ENCODE measurements at regions not wholly inside any gene's neighbourhood (a gene's known extent, or its start where the extent isn't known, plus 50 kb on each side); places are given as distances from the start of the nearest gene placed in this dataset.

DNA sequence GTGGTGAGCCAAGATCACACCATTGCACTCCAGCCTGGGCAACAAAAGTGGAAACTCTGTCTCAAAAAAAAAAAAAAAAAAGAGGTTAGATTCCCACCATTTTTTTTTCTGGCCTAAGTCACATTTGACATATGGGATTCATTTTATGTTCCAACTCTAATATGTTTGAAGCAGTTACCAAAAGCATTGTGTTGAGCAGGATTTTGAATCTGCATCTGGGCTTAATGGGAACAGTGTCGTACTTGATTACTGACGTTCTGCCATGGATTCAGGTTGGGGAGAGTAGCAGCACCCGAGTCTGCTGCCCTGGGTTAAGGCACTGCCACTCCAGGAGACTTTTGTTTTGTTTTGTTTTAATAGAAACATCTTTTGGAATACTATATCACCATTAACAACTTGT is 348.7 kb upstream of the TBL1XR1 start:
- TF ChIP-seq CTCF (IDR thresholded peaks at IDR 0.05; ENCODE audit: extremely low read depth in 1 of 2, insufficient read depth in 1 of 2, low read depth in 1 of 2, low read length in 2 of 2) (no peak), POLR2A (IDR thresholded peaks at IDR 0.05; ENCODE audit: low read depth, low read length) (no peak), JUN (IDR thresholded peaks at IDR 0.05; ENCODE audit: borderline replicate concordance, insufficient read depth, insufficient read length, low read depth) (no peak), EZH2 (IDR thresholded peaks at IDR 0.05; ENCODE audit: borderline replicate concordance, low read depth, low read length, severe bottlenecking) (no peak), POLR2AphosphoS5 (IDR thresholded peaks at IDR 0.05; ENCODE audit: insufficient read depth, low read depth, low read length) (no peak), FOS (IDR thresholded peaks at IDR 0.05; ENCODE audit: borderline replicate concordance, insufficient read depth, low read length) (no peak), MAX (IDR thresholded peaks at IDR 0.05; ENCODE audit: insufficient read depth, insufficient read length) (no peak), MYC (IDR thresholded peaks at IDR 0.05; ENCODE audit: low read depth, low read length) (no peak)
